Esophagus muscularis mucosa (tissue), 3 donors: ENCODE measurements at regions not wholly inside any gene's neighbourhood (a gene's known extent, or its start where the extent isn't known, plus 50 kb on each side); places are given as distances from the start of the nearest gene placed in this dataset.

Source experiments
- POLR2A ChIP-seq: fragments of 450-650 bp; IDR thresholded peaks from one replicate; pipeline ENCODE4 v1.6.1; 2017; ENCODE audit warnings: antibody characterized with exemption, moderate library complexity, mild to moderate bottlenecking, low read depth
- TF ChIP-seq, protein P1 (sequence below), 3 experiments: fragments of 200-600 bp in 2 of 3; fragments of 450-650 bp in 1 of 3; sonication (generic) in 2 of 3; IDR thresholded peaks; one replicate each; pipeline ENCODE4 v1.5.1; 2017 to 2019; ENCODE audit warnings: antibody characterized with exemption in 3 of 3, mild to moderate bottlenecking in 2 of 3, moderate library complexity in 1 of 3

DNA sequence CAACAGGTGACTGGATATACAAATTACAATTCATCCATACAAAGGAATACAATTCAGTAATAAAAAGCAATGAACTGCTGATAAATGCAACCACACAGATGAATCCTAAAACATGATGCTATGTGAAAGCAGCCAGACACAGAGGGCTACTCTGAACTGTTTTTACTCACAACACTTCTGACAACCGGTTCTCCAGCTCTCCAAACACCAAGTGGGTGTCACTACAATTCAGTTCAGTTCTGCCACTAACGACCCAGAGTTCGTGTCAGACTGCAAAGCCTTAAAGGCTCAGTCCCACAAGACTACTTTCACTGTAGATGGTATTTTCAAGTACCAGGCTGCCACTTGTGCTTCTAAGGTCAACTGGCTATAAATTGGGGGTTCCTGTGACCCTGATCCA, 119.4 kb downstream of the SLC16A1 start:
- TF ChIP-seq, protein P1, sequence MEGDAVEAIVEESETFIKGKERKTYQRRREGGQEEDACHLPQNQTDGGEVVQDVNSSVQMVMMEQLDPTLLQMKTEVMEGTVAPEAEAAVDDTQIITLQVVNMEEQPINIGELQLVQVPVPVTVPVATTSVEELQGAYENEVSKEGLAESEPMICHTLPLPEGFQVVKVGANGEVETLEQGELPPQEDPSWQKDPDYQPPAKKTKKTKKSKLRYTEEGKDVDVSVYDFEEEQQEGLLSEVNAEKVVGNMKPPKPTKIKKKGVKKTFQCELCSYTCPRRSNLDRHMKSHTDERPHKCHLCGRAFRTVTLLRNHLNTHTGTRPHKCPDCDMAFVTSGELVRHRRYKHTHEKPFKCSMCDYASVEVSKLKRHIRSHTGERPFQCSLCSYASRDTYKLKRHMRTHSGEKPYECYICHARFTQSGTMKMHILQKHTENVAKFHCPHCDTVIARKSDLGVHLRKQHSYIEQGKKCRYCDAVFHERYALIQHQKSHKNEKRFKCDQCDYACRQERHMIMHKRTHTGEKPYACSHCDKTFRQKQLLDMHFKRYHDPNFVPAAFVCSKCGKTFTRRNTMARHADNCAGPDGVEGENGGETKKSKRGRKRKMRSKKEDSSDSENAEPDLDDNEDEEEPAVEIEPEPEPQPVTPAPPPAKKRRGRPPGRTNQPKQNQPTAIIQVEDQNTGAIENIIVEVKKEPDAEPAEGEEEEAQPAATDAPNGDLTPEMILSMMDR (IDR thresholded peaks at IDR 0.05): no peak
- no peak for TF ChIP-seq POLR2A
